Mesothelial cell of epicardium (in vitro differentiated cells): ENCODE measurements at regions not wholly inside any gene's neighbourhood (a gene's known extent, or its start where the extent isn't known, plus 50 kb on each side); places are given as distances from the start of the nearest gene placed in this dataset.

Source experiments
- DNase-seq, 2 experiments: peaks; one replicate each; pipeline ENCODE4 v3.0.0; 2021; ENCODE audit warnings: low spot score in 2 of 2; ENCODE audit not compliant: unreplicated experiment in 2 of 2
- H3K27ac Mint-ChIP-seq: 2 replicates; pipeline ENCODE4 v1.8.0; 2021; ENCODE audit warnings: mixed read lengths
- H3K27me3 Mint-ChIP-seq: 2 replicates; pipeline ENCODE4 v1.8.0; 2021; ENCODE audit warnings: low read depth, mixed read lengths
- H3K36me3 Mint-ChIP-seq: 2 replicates; pipeline ENCODE4 v1.8.0; 2021; ENCODE audit warnings: mixed read lengths
- H3K4me1 Mint-ChIP-seq: 2 replicates; pipeline ENCODE4 v1.8.0; 2021; ENCODE audit warnings: mixed read lengths
- H3K4me3 Mint-ChIP-seq: 2 replicates; pipeline ENCODE4 v1.8.0; 2021; ENCODE audit warnings: mild to moderate bottlenecking, moderate library complexity, mixed read lengths
- H3K9me3 Mint-ChIP-seq: 2 replicates; pipeline ENCODE4 v1.8.0; 2021; ENCODE audit warnings: mixed read lengths
- CTCF ChIP-seq: fragments of 200-600 bp; sonication (generic); IDR thresholded peaks from one replicate; pipeline ENCODE4 v1.5.0; 2021; ENCODE audit warnings: antibody characterized with exemption; ENCODE audit not compliant: unreplicated experiment

- peaks cover 12% of the 10 kb centered on the region for H3K9me3 Mint-ChIP-seq
- no peak overlapping the region for H3K4me3 Mint-ChIP-seq
- no peak for DNase-seq
- no peaks in the 10 kb centered on the region for H3K27me3 Mint-ChIP-seq
- no peak overlapping the region for H3K27ac Mint-ChIP-seq
- peaks cover 9% of the 10 kb centered on the region for H3K4me1 Mint-ChIP-seq
- no peak for TF ChIP-seq CTCF
- H3K36me3 Mint-ChIP-seq, result no peaks in the 10 kb centered on the region
Observed at GRCh38 chr15:69868756-69869155, 229.0 kb downstream of the TLE3 start.

DNA sequence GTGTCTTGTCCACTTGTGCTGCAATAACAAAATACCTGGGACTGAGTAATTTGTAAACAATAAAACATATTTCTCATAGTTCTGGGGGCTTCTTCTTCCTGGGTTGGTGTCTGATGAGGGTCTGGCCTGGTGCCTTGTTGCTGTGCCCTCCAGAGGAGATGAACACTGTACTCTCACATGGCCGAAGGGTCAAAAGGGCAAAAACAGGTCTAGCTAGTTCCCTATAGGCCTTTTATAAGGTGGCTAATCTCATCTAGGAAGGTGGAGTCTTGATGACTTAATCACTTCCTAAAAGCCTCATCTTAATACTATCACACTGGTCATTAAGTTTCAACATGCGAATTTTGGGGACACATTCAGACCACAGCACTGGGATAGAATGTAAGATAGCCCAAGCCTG, 228.4 kb downstream of the TLE3 start:
- H3K36me3 Mint-ChIP-seq, result peaks cover 5% of the 10 kb centered on the region
- no peak for TF ChIP-seq CTCF
- peaks cover 9% of the 10 kb centered on the region for H3K4me1 Mint-ChIP-seq
- no peak overlapping the region for H3K4me3 Mint-ChIP-seq
- DNase-seq, result no peak
- no peak overlapping the region for H3K27ac Mint-ChIP-seq
- no peaks in the 10 kb centered on the region for H3K27me3 Mint-ChIP-seq
- peaks cover 15% of the 10 kb centered on the region for H3K9me3 Mint-ChIP-seq

DNA sequence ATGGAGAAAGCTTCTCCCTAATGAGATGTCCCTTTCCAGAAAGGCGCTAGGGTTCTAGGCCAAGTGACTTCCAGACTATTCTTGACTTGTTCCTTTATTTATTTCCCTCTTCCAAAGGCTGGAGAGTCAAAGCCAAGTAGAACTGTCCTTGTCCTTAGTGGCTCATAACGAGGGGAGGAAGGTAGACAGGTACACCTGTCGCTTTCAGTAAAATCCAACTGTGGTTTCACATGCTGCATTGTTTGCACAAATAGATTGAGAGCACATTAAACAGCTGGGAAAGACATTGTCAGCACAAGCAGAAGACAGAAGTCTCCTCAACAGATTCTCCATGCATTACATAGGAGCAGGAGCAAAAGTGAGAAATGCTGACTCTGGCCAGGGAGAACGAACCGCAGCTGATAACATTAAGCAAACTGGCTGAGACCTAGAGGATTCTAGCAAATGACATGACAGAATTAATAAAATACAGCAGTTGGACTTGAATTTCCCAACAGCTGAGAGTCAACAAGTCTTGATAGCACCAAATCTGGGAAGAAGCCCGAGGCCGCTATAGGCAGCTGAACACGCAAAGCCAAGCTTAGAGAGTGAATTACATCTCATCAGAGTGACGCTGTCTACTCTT, 227.7 kb downstream of the TLE3 start:
- DNase-seq, result no peak
- no peak for TF ChIP-seq CTCF
- Mint-ChIP-seq H3K4me1 (peaks cover 9% of the 10 kb centered on the region), H3K27me3 (no peaks in the 10 kb centered on the region), H3K9me3 (peaks cover 13% of the 10 kb centered on the region), H3K27ac (no peak overlapping the region), H3K36me3 (peaks cover 6% of the 10 kb centered on the region), H3K4me3 (no peak overlapping the region)

- no peak overlapping the region for H3K27ac Mint-ChIP-seq
- no peak overlapping the region for H3K4me3 Mint-ChIP-seq
- no peak for TF ChIP-seq CTCF
Observed at GRCh38 chr15:69871511-69872134, 226.1 kb downstream of the TLE3 start.

DNA sequence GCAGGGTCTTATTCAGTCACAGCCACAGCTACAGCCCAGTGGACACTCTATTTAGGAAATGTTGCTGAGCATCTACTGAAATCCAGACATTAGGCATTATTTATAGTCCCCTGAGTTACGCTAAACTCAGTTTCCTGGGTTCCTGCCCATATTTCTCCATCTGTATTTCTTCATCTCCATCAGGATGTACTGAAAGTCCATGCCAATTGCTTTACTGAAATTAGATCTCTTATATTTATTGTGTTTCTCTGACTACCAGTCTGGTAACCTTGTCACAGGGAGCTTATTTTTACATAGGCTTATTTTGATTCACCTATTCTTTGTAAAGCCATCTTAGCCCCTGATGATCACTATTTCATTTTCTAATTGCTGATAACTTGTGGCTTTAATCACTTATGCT, 223.9 kb downstream of the TLE3 start:
- H3K4me3 Mint-ChIP-seq, result no peak overlapping the region
- no peaks in the 10 kb centered on the region for H3K27me3 Mint-ChIP-seq
- H3K4me1 Mint-ChIP-seq, result peaks cover 8% of the 10 kb centered on the region

More at GRCh38 chr15:69871511-69872134, 226.1 kb downstream of the TLE3 start:
- peaks cover 13% of the 10 kb centered on the region for H3K9me3 Mint-ChIP-seq
- peaks cover 6% of the 10 kb centered on the region for H3K36me3 Mint-ChIP-seq
- no peak for DNase-seq
- no peaks in the 10 kb centered on the region for H3K27me3 Mint-ChIP-seq
- H3K4me1 Mint-ChIP-seq, result peaks cover 9% of the 10 kb centered on the region

More for the DNA sequence above, 223.9 kb downstream of the TLE3 start:
- peaks cover 9% of the 10 kb centered on the region for H3K9me3 Mint-ChIP-seq
- no peak for DNase-seq
- no peak for TF ChIP-seq CTCF
- H3K27ac Mint-ChIP-seq, result no peak overlapping the region
- H3K36me3 Mint-ChIP-seq, result peaks cover 6% of the 10 kb centered on the region
